H1 (cell line): ENCODE measurements at regions not wholly inside any gene's neighbourhood (a gene's known extent, or its start where the extent isn't known, plus 50 kb on each side); places are given as distances from the start of the nearest gene placed in this dataset.
"Not testable (repeated sequence)": the region's sequence is repeated elsewhere in the genome, so short reads cannot be mapped to it uniquely, and the experiment has no call there.

Experiments
- CTCF ChIA-PET: fragments of 300-600 bp; sonication (Branson Sonifier 250); formaldehyde crosslinking; loops from one replicate; lab custom pipeline; 2021; ENCODE audit not compliant: partially characterized antibody; lab: Charles Lee
- POLR2A ChIA-PET: fragments of 300-600 bp; sonication (Branson Sonifier 250); formaldehyde crosslinking; loops from one replicate; lab custom pipeline; 2021; ENCODE audit warnings: inconsistent platforms; ENCODE audit not compliant: partially characterized antibody; lab: Charles Lee
- DNase-seq, 2 experiments: peaks; one replicate each; pipeline versions ENCODE4 v3.0.0 to v3.0.0-alpha.2; 2010 to 2022; ENCODE audit warnings: low spot score in 2 of 2, low read depth in 1 of 2, mixed read lengths in 1 of 2
- FAIRE-seq: peaks from 2 replicates; lab custom pipeline; 2011; peaks lifted over from hg19 to GRCh38; lab: Jason Lieb, UNC
- H2AFZ ChIP-seq: 2 replicates; pipeline ENCODE4 v1.8.1; 2012; ENCODE audit warnings: low read length, inconsistent platforms
- H2AK5ac ChIP-seq: 2 replicates; pipeline ENCODE4 v1.6.1; 2013; ENCODE audit warnings: low read depth, low read length
- H2BK120ac ChIP-seq: replicated peaks from 2 replicates; pipeline ENCODE3; 2013; ENCODE audit warnings: low read depth, low read length, inconsistent platforms
- H2BK12ac ChIP-seq: 2 replicates; pipeline ENCODE4 v1.6.1; 2013; ENCODE audit warnings: low read depth, low read length
- H2BK15ac ChIP-seq: 2 replicates; pipeline ENCODE4 v1.6.1; 2013; ENCODE audit warnings: low read length
- H2BK20ac ChIP-seq: 2 replicates; pipeline ENCODE4 v1.6.1; 2013; ENCODE audit warnings: low read length
- H2BK5ac ChIP-seq: 2 replicates; pipeline ENCODE4 v1.6.1; 2013; ENCODE audit warnings: low read depth, low read length
- H3K14ac ChIP-seq: 2 replicates; pipeline ENCODE4 v1.6.1; 2013; ENCODE audit warnings: inconsistent platforms; ENCODE audit not compliant: insufficient read length
- H3K18ac ChIP-seq: 2 replicates; pipeline ENCODE4 v1.6.1; 2013; ENCODE audit warnings: low read length; ENCODE audit errors: extremely low read depth
- H3K23ac ChIP-seq: 2 replicates; pipeline ENCODE4 v1.6.1; 2013; ENCODE audit warnings: inconsistent platforms; ENCODE audit not compliant: insufficient read length
- H3K23me2 ChIP-seq: 2 replicates; pipeline ENCODE4 v1.6.1; 2013; ENCODE audit warnings: low read depth, low read length
- H3K27ac ChIP-seq: 2 replicates; pipeline ENCODE4 v1.6.1; 2011; ENCODE audit warnings: low read depth, low read length, inconsistent platforms
- H3K27me3 ChIP-seq, 4 experiments: replicated peaks in 1 of 4; 1 replicate in 1 of 4; 2 replicates in 3 of 4; pipeline versions ENCODE4 v1.6.1 to v1.8.1; 2011 to 2013; ENCODE audit warnings: low read length in 3 of 4, mild to moderate bottlenecking in 3 of 4, inconsistent platforms in 2 of 4, mixed read lengths in 2 of 4, moderate library complexity in 1 of 4; ENCODE audit not compliant: control insufficient read depth in 3 of 4, insufficient read depth in 3 of 4; ENCODE audit errors: extremely low read depth in 1 of 4
- H3K36me3 ChIP-seq, 4 experiments: 2 replicates each; pipeline versions ENCODE4 v1.6.1 to v1.8.1; 2011 to 2013; ENCODE audit warnings: mild to moderate bottlenecking in 4 of 4, low read length in 3 of 4, moderate library complexity in 2 of 4, control low read depth in 1 of 4, inconsistent platforms in 1 of 4; ENCODE audit not compliant: insufficient read depth in 4 of 4, control insufficient read depth in 2 of 4
- H3K4ac ChIP-seq: replicated peaks from 2 replicates; pipeline ENCODE3; 2013; ENCODE audit warnings: low read length, low read depth, mixed read lengths, inconsistent platforms; ENCODE audit not compliant: insufficient read length
- H3K4me1 ChIP-seq, 4 experiments: replicated peaks in 1 of 4; 1 replicate in 1 of 4; 2 replicates in 3 of 4; pipeline versions ENCODE4 v1.6.1 to v1.8.1; 2011 to 2013; ENCODE audit warnings: low read length in 3 of 4, inconsistent platforms in 2 of 4, mixed read lengths in 1 of 4; ENCODE audit not compliant: insufficient read depth in 4 of 4, control insufficient read depth in 3 of 4
- H3K4me2 ChIP-seq, 2 experiments: 2 replicates each; pipeline versions ENCODE4 v1.6.1 to v1.8.1; 2011 to 2013; ENCODE audit warnings: low read depth in 2 of 2, low read length in 2 of 2, control low read depth in 1 of 2, inconsistent platforms in 1 of 2, mild to moderate bottlenecking in 1 of 2; ENCODE audit not compliant: insufficient read depth in 1 of 2
- H3K4me3 ChIP-seq, 4 experiments: fragments of 200-600, 300-600 bp in 1 of 4; sonication (generic), shearing (Covaris generic), sonication (Bioruptor Twin) in 1 of 4; 2 replicates each; pipeline versions ENCODE4 v1.5.1 to v1.8.1; 2011 to 2016; ENCODE audit warnings: low read length in 4 of 4, low read depth in 3 of 4, control low read depth in 2 of 4, inconsistent platforms in 2 of 4, mild to moderate bottlenecking in 2 of 4, mixed read lengths in 1 of 4, moderate library complexity in 1 of 4; ENCODE audit not compliant: insufficient read depth in 2 of 4; ENCODE audit errors: extremely low read depth in 1 of 4
- H3K56ac ChIP-seq: replicated peaks from 2 replicates; pipeline ENCODE3; 2013; ENCODE audit warnings: low read depth, mild to moderate bottlenecking, mixed read lengths, low read length, inconsistent platforms; ENCODE audit not compliant: insufficient read length
- H3K79me1 ChIP-seq: 2 replicates; pipeline ENCODE4 v1.6.1; 2013; ENCODE audit warnings: low read depth, low read length, control low read depth
- H3K79me2 ChIP-seq, 2 experiments: 2 replicates each; pipeline versions ENCODE4 v1.6.1 to v1.8.1; 2012 to 2013; ENCODE audit warnings: low read length in 2 of 2, mild to moderate bottlenecking in 2 of 2, inconsistent platforms in 1 of 2; ENCODE audit not compliant: insufficient read depth in 2 of 2, control insufficient read depth in 1 of 2
- H3K9ac ChIP-seq, 4 experiments: replicated peaks in 1 of 4; 1 replicate in 1 of 4; 2 replicates in 3 of 4; pipeline versions ENCODE4 v1.6.1 to v1.8.1; 2011 to 2013; ENCODE audit warnings: low read depth in 3 of 4, low read length in 3 of 4, control low read depth in 2 of 4, mild to moderate bottlenecking in 2 of 4, moderate library complexity in 2 of 4, inconsistent platforms in 1 of 4; ENCODE audit errors: extremely low read depth in 1 of 4
- H3K9me3 ChIP-seq, 2 experiments: 2 replicates each; pipeline versions ENCODE4 v1.6.1 to v1.8.1; 2012 to 2013; ENCODE audit warnings: mild to moderate bottlenecking in 2 of 2, moderate library complexity in 2 of 2, control low read depth in 1 of 2, inconsistent platforms in 1 of 2, low read depth in 1 of 2, low read length in 1 of 2, mixed read lengths in 1 of 2; ENCODE audit not compliant: insufficient read depth in 2 of 2
- H4K20me1 ChIP-seq, 2 experiments: replicated peaks in 1 of 2; 2 replicates each; pipeline versions ENCODE3 to v1.8.1; 2011 to 2013; ENCODE audit warnings: inconsistent platforms in 2 of 2, low read length in 2 of 2, mild to moderate bottlenecking in 1 of 2; ENCODE audit not compliant: insufficient read depth in 2 of 2, control insufficient read depth in 1 of 2
- H4K5ac ChIP-seq: 2 replicates; pipeline ENCODE4 v1.6.1; 2013; ENCODE audit warnings: low read length, low read depth, mixed read lengths, inconsistent platforms; ENCODE audit not compliant: insufficient read length
- H4K8ac ChIP-seq: 2 replicates; pipeline ENCODE4 v1.8.0; 2013; ENCODE audit warnings: mild to moderate bottlenecking, moderate library complexity, low read length, inconsistent platforms; ENCODE audit not compliant: insufficient read depth; ENCODE audit errors: extremely low read depth
- H4K91ac ChIP-seq: replicated peaks from 2 replicates; pipeline ENCODE3; 2013; ENCODE audit warnings: low read length, mixed read lengths, inconsistent platforms; ENCODE audit not compliant: insufficient read length
- WGBS, 2 experiments: shearing (Covaris generic) in 1 of 2; methylation state at CpG; one replicate each; pipeline versions ENCODE4 v1.1.6 to v1.1.7; 2013 to 2015; ENCODE audit warnings: low lambda C conversion rate in 2 of 2, mixed read lengths in 2 of 2, inconsistent platforms in 1 of 2, low coverage in 1 of 2, missing lambda C conversion rate in 1 of 2; ENCODE audit not compliant: insufficient replicate concordance in 2 of 2, insufficient coverage in 1 of 2, insufficient read length in 1 of 2; ENCODE audit errors: extremely low coverage in 1 of 2, missing lambda C conversion rate in 1 of 2; 5-methylcytosine and 5-hydroxymethylcytosine counted together

- H3K9ac ChIP-seq, H3K18ac ChIP-seq, H4K5ac ChIP-seq, H4K91ac ChIP-seq, H4K8ac ChIP-seq, H2BK5ac ChIP-seq, H3K79me1 ChIP-seq, H3K4ac ChIP-seq, H3K27me3 ChIP-seq, H2AFZ ChIP-seq, H2AK5ac ChIP-seq, H3K23ac ChIP-seq, H2BK20ac ChIP-seq, H2BK15ac ChIP-seq, H2BK120ac ChIP-seq, H3K4me3 ChIP-seq, H4K20me1 ChIP-seq, H2BK12ac ChIP-seq, H3K14ac ChIP-seq, H3K56ac ChIP-seq, H3K36me3 ChIP-seq, H3K9me3 ChIP-seq, H3K79me2 ChIP-seq, H3K4me2 ChIP-seq, H3K23me2 ChIP-seq, POLR2A ChIA-PET, DNase-seq, FAIRE-seq, H3K27ac ChIP-seq, H3K4me1 ChIP-seq: not testable (repeated sequence)
- CTCF ChIA-PET = interaction anchor here (1.2 kb wide), 1 partner anchor 50 kb away, joined by 3 read pairs; no protein-coding TSS in a partner anchor
- 94% methylated on average over 2 of the region's 2 CpGs; no CpG with 5 or more reads in 1 of the 2 experiments for WGBS, 2 experiments
Observed at GRCh38 chr18:22764005-22764404, 169.1 kb upstream of the RBBP8 start.
